Activated CD4-positive, alpha-beta T cell treated with anti-CD3 and anti-CD28 coated beads, Interleukin-2, amount 10 ng/mL, durations not matched to agents 7 days and 5 days (primary cell): ENCODE measurements at regions not wholly inside any gene's neighbourhood (a gene's known extent, or its start where the extent isn't known, plus 50 kb on each side); places are given as distances from the start of the nearest gene placed in this dataset.

Source experiments
- CTCF ChIA-PET: fragments of 350-600 bp; sonication (Branson Sonifier 250); formaldehyde crosslinking; loops from one replicate; lab custom pipeline; 2021; ENCODE audit warnings: antibody characterized with exemption; lab: Charles Lee
- POLR2A ChIA-PET: fragments of 350-600 bp; sonication (Branson Sonifier 250); formaldehyde crosslinking; loops from one replicate; lab custom pipeline; 2021; ENCODE audit warnings: antibody characterized with exemption; lab: Charles Lee
- DNase-seq: peaks from one replicate; pipeline ENCODE4 v3.0.0-alpha.2; 2020
- H3K27ac Mint-ChIP-seq: one replicate; pipeline ENCODE4 v1.8.0; 2021; ENCODE audit warnings: mild to moderate bottlenecking, moderate library complexity, mixed read lengths
- H3K27me3 Mint-ChIP-seq: one replicate; pipeline ENCODE4 v1.8.0; 2021; ENCODE audit warnings: mixed read lengths
- H3K36me3 Mint-ChIP-seq: one replicate; pipeline ENCODE4 v1.8.0; 2021; ENCODE audit warnings: low read depth, mixed read lengths
- H3K4me1 Mint-ChIP-seq: one replicate; pipeline ENCODE4 v1.8.0; 2021; ENCODE audit warnings: mixed read lengths
- H3K4me3 Mint-ChIP-seq: one replicate; pipeline ENCODE4 v1.8.0; 2021; ENCODE audit warnings: mild to moderate bottlenecking, moderate library complexity, mixed read lengths
- H3K9me3 Mint-ChIP-seq: one replicate; pipeline ENCODE4 v1.8.0; 2021; ENCODE audit warnings: mixed read lengths

GRCh38 chr2:220465700-220466099 is 838.3 kb downstream of the SLC4A3 start:
- H3K4me1 Mint-ChIP-seq, result no peaks in the 10 kb centered on the region
- no peaks in the 10 kb centered on the region for H3K36me3 Mint-ChIP-seq
- ChIA-PET POLR2A (no interaction called here), CTCF (no interaction called here)
- no peak for DNase-seq
- no peak overlapping the region for H3K4me3 Mint-ChIP-seq
- no peaks in the 10 kb centered on the region for H3K9me3 Mint-ChIP-seq
- no peaks in the 10 kb centered on the region for H3K27me3 Mint-ChIP-seq
- H3K27ac Mint-ChIP-seq, result no peak overlapping the region

- no peak overlapping the region for H3K27ac Mint-ChIP-seq
- no peaks in the 10 kb centered on the region for H3K36me3 Mint-ChIP-seq
- no peak overlapping the region for H3K4me3 Mint-ChIP-seq
- no peaks in the 10 kb centered on the region for H3K4me1 Mint-ChIP-seq
- H3K27me3 Mint-ChIP-seq, result no peaks in the 10 kb centered on the region
- ChIA-PET CTCF (no interaction called here), POLR2A (no interaction called here)
- DNase-seq, result no peak
- no peaks in the 10 kb centered on the region for H3K9me3 Mint-ChIP-seq
Observed at GRCh38 chr2:220466251-220466691, 838.8 kb downstream of the SLC4A3 start.

GRCh38 chr2:220469201-220469600 is 841.8 kb downstream of the SLC4A3 start:
- no peaks in the 10 kb centered on the region for H3K4me1 Mint-ChIP-seq
- DNase-seq, result no peak
- H3K27ac Mint-ChIP-seq, result no peak overlapping the region
- ChIA-PET POLR2A (no interaction called here), CTCF (no interaction called here)
- H3K4me3 Mint-ChIP-seq, result no peak overlapping the region
- H3K36me3 Mint-ChIP-seq, result no peaks in the 10 kb centered on the region
- H3K9me3 Mint-ChIP-seq, result no peaks in the 10 kb centered on the region
- H3K27me3 Mint-ChIP-seq, result no peaks in the 10 kb centered on the region

- Mint-ChIP-seq H3K9me3 (no peaks in the 10 kb centered on the region), H3K4me3 (no peak overlapping the region), H3K36me3 (no peaks in the 10 kb centered on the region), H3K4me1 (no peaks in the 10 kb centered on the region), H3K27ac (no peak overlapping the region), H3K27me3 (no peaks in the 10 kb centered on the region)
- CTCF ChIA-PET, result no interaction called here
- no peak for DNase-seq
- POLR2A ChIA-PET, result no interaction called here
Observed at GRCh38 chr2:220473611-220474010, 846.2 kb downstream of the SLC4A3 start.

- Mint-ChIP-seq H3K27ac (no peak overlapping the region), H3K9me3 (no peaks in the 10 kb centered on the region), H3K4me3 (no peak overlapping the region), H3K36me3 (no peaks in the 10 kb centered on the region), H3K27me3 (no peaks in the 10 kb centered on the region), H3K4me1 (no peaks in the 10 kb centered on the region)
- no peak for DNase-seq
- CTCF ChIA-PET, result no interaction called here
- POLR2A ChIA-PET, result no interaction called here
Observed at GRCh38 chr2:220476877-220477276, 849.4 kb downstream of the SLC4A3 start.

- ChIA-PET POLR2A (no interaction called here), CTCF (no interaction called here)
- H3K4me1 Mint-ChIP-seq, result no peaks in the 10 kb centered on the region
- H3K4me3 Mint-ChIP-seq, result no peak overlapping the region
- H3K27ac Mint-ChIP-seq, result no peak overlapping the region
- H3K36me3 Mint-ChIP-seq, result no peaks in the 10 kb centered on the region
- no peaks in the 10 kb centered on the region for H3K9me3 Mint-ChIP-seq
- H3K27me3 Mint-ChIP-seq, result no peaks in the 10 kb centered on the region
- DNase-seq, result no peak
Observed at GRCh38 chr2:220478305-220479058, 851.1 kb downstream of the SLC4A3 start.

- H3K36me3 Mint-ChIP-seq, result no peaks in the 10 kb centered on the region
- no peak overlapping the region for H3K27ac Mint-ChIP-seq
- ChIA-PET POLR2A (no interaction called here), CTCF (no interaction called here)
- H3K27me3 Mint-ChIP-seq, result no peaks in the 10 kb centered on the region
- no peak for DNase-seq
- H3K9me3 Mint-ChIP-seq, result no peaks in the 10 kb centered on the region
- no peak overlapping the region for H3K4me3 Mint-ChIP-seq
- no peaks in the 10 kb centered on the region for H3K4me1 Mint-ChIP-seq
Observed at GRCh38 chr2:220482716-220483115, 855.3 kb downstream of the SLC4A3 start.

- ChIA-PET CTCF (no interaction called here), POLR2A (no interaction called here)
- Mint-ChIP-seq H3K36me3 (no peaks in the 10 kb centered on the region), H3K27me3 (no peaks in the 10 kb centered on the region), H3K4me1 (no peaks in the 10 kb centered on the region), H3K27ac (no peak overlapping the region), H3K4me3 (no peak overlapping the region), H3K9me3 (no peaks in the 10 kb centered on the region)
- DNase-seq, result no peak
Observed at GRCh38 chr2:220489121-220489520, 861.7 kb downstream of the SLC4A3 start.

- ChIA-PET CTCF (interaction anchor here (1.0 kb wide), 1 partner anchor 18 kb away, joined by 3 read pairs; no protein-coding TSS in a partner anchor), POLR2A (no interaction called here)
- Mint-ChIP-seq H3K36me3 (no peaks in the 10 kb centered on the region), H3K27me3 (no peaks in the 10 kb centered on the region), H3K4me1 (no peaks in the 10 kb centered on the region), H3K27ac (no peak overlapping the region), H3K4me3 (no peak overlapping the region), H3K9me3 (no peaks in the 10 kb centered on the region)
- DNase-seq, result no peak
Observed at GRCh38 chr2:220491670-220492069, 864.2 kb downstream of the SLC4A3 start.

- CTCF ChIA-PET, result no interaction called here
- DNase-seq, result no peak
- Mint-ChIP-seq H3K4me1 (no peaks in the 10 kb centered on the region), H3K36me3 (no peaks in the 10 kb centered on the region), H3K9me3 (no peaks in the 10 kb centered on the region), H3K27ac (no peak overlapping the region), H3K27me3 (no peaks in the 10 kb centered on the region), H3K4me3 (no peak overlapping the region)
- POLR2A ChIA-PET, result no interaction called here
Observed at GRCh38 chr2:220493871-220494525, 866.6 kb downstream of the SLC4A3 start.

- H3K9me3 Mint-ChIP-seq, result no peaks in the 10 kb centered on the region
- no peak for DNase-seq
- no peaks in the 10 kb centered on the region for H3K27me3 Mint-ChIP-seq
- H3K27ac Mint-ChIP-seq, result no peak overlapping the region
- H3K36me3 Mint-ChIP-seq, result no peaks in the 10 kb centered on the region
- H3K4me3 Mint-ChIP-seq, result no peak overlapping the region
- POLR2A ChIA-PET, result no interaction called here
- CTCF ChIA-PET, result no interaction called here
- no peaks in the 10 kb centered on the region for H3K4me1 Mint-ChIP-seq
Observed at GRCh38 chr2:220496513-220496912, 869.1 kb downstream of the SLC4A3 start.

- no peak overlapping the region for H3K4me3 Mint-ChIP-seq
- H3K9me3 Mint-ChIP-seq, result no peaks in the 10 kb centered on the region
- H3K27me3 Mint-ChIP-seq, result no peaks in the 10 kb centered on the region
- H3K4me1 Mint-ChIP-seq, result no peaks in the 10 kb centered on the region
- no peak for DNase-seq
- ChIA-PET POLR2A (no interaction called here), CTCF (no interaction called here)
- no peaks in the 10 kb centered on the region for H3K36me3 Mint-ChIP-seq
- H3K27ac Mint-ChIP-seq, result no peak overlapping the region
Observed at GRCh38 chr2:220499225-220499624, 871.8 kb downstream of the SLC4A3 start.

GRCh38 chr2:220502539-220502938 is 875.1 kb downstream of the SLC4A3 start:
- CTCF ChIA-PET, result no interaction called here

More at GRCh38 chr2:220502539-220502938, 875.1 kb downstream of the SLC4A3 start:
- no peak for DNase-seq
- Mint-ChIP-seq H3K36me3 (no peaks in the 10 kb centered on the region), H3K4me3 (no peak overlapping the region), H3K27me3 (no peaks in the 10 kb centered on the region), H3K9me3 (no peaks in the 10 kb centered on the region), H3K4me1 (no peaks in the 10 kb centered on the region), H3K27ac (no peak overlapping the region)
- POLR2A ChIA-PET, result no interaction called here
